NCI-H146 treated with DMSO at 0.1 percent for 48 hours (cell line): ENCODE measurements at regions not wholly inside any gene's neighbourhood (a gene's known extent, or its start where the extent isn't known, plus 50 kb on each side); places are given as distances from the start of the nearest gene placed in this dataset.

Source experiments
- DNase-seq: peaks from one replicate; lab custom pipeline; 2025; ENCODE audit not compliant: unreplicated experiment; lab: John Stamatoyannopoulos, UW

DNA sequence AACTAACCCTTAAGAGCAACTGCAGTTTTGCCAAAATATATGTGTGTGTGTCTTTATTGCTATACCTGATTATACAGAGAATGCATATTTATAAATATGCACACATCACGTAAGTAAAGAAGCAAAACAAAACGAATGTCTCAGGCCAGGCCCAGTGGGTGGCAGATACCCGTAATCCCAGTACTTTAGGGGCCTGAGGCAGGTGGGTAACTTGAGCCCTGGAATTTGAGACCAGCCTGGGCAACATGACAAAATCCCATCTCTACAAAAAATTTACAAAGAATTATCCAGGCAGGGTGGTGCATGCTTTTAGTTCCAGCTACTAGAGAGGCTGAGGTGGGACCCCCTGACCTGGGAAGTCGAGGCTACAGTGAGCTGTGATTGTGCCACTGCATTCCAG, 745.3 kb downstream of the SATB2 start:
- no peak for DNase-seq

- DNase-seq: no peak
These were observed 746.3 kb downstream of the SATB2 start for GRCh38 chr2:198711484-198711883.

DNA sequence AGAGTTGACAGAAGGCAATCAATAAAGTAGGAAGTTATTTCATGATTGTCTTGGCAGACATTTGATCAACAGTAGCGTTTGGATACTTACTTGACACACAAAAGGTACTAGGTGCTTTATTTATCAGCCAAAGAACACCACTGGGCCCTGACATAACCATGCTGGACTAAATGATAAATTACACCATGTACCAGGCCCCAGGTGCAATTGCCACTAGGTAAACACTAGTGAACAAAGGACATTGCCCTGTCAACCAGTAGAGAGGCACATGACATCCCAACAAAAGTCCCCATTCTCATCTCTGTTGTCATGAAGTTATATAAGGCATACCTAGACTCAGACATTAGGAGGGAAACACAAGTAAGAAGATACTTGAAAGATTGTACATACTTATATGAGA, 747.2 kb downstream of the SATB2 start:
- DNase-seq: no peak

- DNase-seq: no peak
These were observed 751.2 kb downstream of the SATB2 start for GRCh38 chr2:198706476-198707082.

GRCh38 chr2:198703281-198703680, 754.5 kb downstream of the SATB2 start:
- no peak for DNase-seq

DNA sequence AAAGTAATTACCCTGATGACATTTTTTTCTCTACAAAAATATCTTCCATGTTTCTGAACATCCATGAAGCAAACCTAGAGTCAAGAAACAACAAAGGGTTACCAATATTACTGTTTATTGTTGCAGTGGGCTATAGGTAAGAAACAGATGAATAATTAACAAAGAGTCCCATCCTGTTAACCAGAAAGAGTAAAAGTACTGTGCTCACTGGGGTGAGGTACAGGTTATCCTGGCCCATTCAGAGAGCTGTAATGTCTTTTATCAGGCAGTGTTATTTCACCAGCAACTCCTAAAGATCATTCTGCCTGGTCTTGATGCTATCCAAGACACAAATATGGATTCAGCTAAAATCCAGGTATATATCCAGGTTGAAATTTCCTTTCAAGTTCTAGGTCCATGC, 754.9 kb downstream of the SATB2 start:
- no peak for DNase-seq

DNA sequence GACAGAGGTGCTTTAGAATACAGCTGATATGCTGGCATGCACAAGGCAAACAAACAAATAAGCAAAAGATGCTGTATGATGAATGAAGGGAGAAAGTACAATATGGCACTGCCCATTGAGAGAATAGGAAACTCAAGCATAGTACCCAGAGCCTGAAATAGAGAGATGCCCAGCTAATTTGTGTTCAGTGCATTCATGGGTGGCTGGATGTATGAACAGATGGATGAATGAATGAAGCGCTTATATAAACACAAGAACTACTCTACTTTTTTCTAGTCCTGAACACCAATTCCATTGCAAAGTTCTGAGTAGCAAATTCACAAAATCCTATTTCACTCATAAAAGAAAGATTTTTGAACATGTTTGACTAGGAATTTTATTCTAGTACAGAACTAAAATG, 756.3 kb downstream of the SATB2 start:
- DNase-seq: no peak

DNA sequence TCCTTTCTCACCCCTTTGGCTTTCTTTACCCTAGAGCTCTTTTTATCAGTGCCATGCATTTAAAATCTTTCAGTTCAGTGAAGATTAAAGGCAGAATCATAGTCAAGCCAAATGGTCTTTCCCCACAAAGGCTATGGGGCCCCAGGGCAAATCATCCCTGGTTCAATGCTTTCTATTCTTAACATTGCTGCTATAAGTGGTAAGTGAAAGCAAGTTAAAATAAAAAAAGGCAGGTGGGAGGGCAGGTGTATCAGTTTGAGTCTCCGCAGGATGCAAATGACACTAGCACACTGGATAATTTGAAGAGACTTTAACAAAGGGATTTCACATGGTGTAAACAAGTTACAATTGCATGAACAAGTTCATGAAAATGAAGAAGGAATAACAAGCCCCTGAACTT, 757.4 kb downstream of the SATB2 start:
- peak; percentile 93 for DNase-seq

DNA sequence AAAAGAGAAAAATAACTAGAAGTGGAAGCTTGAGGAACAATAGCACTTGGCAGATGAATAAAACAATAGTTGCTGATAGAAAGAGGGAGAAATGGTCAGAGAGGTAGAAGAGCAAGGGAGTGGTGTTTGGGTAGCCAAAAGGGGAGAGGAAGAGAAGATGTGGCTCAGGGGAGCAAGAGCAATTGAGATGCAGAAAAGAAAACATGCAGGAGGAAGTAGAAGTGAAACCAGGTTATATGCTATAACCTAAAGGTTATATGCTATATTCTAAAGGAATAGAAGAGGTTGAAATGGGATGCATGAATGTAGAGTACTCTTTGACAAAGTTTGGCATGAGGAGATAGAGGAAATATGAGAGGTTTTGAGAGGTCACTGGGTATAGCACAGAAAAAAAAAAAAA, 759.5 kb downstream of the SATB2 start:
- no peak for DNase-seq

GRCh38 chr2:198697794-198698193, 759.9 kb downstream of the SATB2 start:
- no peak for DNase-seq

DNA sequence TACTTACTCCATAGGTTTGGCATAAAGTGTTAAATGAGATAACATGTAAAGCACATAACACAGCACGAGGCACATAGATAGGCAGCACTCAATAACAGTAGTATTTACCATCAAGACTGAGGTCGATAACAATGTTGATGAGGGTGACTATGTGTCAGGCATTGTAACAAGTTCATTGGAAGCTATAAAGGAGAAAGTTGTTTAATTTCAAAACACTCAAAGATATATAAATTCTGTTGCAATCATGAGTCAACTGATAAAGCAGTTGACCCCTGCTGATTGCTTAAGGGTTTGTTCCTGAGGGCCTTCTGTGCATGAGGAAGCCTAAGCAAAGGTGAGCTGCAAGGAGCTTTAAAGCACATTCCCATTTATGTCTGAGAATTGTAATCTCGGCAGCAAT, 760.5 kb downstream of the SATB2 start:
- DNase-seq: no peak

GRCh38 chr2:198695879-198696278, 761.9 kb downstream of the SATB2 start:
- no peak for DNase-seq

GRCh38 chr2:198692907-198693510, 764.7 kb downstream of the SATB2 start:
- DNase-seq: peak; percentile 38

- DNase-seq: no peak
These were observed 766.5 kb downstream of the SATB2 start for GRCh38 chr2:198691236-198691635.

DNA sequence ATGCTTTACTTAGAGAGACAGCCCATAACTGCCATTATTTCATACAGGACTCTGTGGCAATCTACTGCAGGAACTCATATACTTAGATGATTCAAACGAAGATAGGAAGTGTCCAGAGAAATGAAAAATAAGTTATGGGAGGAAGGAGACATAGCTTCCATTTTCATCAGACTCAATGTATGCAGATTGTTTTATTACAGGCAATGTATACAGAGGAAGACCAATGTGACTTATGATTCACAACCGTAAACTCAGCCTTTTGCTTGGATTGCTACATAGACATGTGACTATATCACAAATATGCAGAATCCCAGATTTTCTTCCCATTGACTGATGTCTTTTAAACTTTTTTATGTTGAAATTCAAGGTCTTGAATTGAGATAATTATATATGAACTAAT, 793.4 kb downstream of the SATB2 start:
- DNase-seq: no peak

DNA sequence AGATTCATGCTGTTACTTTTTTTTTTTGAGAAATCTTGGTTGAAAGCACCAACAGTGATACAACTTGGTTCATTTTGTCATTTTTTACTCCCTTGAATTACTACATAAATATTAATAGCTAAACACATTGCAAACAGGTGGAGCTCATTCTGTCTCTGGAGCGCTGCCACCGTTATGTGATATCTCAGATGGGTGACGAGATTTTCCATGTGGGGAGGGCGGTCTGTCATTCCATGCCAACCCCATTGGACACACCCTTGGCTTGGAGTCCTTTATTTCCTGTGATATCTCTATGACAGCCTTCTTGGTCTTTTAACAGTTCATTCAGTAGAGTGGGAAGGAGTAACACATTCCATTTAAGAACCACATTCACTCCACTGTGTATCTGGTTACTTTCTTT, 794.8 kb downstream of the SATB2 start:
- DNase-seq: no peak

- DNase-seq: no peak
These were observed 797.2 kb downstream of the SATB2 start for GRCh38 chr2:198660501-198660900.

GRCh38 chr2:198659096-198659870, 798.5 kb downstream of the SATB2 start:
- DNase-seq: peak; percentile 5

DNA sequence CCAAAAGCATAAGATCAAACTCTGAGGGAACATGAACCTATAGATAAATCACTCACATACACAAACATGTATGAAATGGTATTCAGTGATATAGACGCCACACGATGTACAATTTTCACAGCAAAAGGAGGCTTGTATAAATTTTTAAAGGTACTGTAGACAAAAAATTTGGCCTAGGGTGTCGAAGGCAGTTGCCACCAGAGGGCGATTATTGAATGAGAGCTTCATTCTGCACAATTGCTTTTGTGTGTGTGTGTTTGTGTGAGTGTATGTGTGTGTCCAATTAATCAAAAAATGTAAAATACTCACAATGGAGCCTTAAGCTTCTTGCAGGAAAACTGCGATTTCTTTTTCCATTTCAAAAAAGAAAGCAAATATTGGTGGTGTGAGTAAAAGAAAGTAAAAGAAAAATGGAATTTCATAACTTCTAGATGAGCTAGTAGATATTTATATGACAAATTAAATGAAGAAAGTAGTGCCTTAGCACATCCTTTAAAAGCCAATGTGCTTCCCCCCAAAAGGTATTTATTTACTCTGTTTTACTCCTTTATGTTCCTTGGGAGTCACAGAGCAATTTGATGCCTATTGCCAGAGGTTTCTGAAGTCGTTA, 800.1 kb downstream of the SATB2 start:
- peak; percentile 8 for DNase-seq

DNA sequence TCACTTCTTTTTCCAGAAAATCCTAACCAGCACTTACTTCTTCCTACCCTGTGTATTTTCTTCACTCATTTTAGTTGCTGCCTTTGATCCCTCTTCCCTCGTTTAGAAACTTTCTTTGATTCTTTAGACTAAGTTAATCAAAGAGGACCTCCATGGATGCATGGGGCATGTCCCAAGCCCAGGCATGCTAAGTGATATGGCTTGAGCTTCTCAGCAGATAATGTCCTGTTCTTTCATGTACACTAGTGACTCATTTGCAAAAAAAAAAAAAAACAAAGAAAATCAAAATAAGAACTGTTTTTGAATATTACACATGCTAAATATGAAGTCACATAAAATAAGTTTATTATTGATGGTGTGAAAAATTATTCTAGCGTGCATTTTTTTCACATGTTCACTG, 800.9 kb downstream of the SATB2 start:
- DNase-seq: no peak

DNA sequence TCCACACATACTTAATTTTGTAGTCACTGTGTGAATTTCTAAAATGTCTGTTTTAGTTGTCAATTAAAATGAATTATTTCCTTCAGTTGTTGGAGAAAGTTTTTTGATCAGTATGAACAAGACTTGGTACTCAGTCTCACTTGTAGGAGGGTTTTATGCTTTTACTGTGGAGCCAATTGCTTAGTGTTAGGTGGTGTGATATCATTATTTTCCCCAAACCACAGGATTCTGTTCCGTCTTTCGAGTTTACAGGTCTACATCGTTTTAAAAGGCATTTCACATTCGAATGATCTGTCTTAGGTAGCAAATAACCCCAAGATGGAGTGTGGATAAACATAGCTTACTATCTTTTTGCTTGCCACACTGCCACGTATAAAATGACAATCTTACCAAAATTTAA, 803.1 kb downstream of the SATB2 start:
- DNase-seq: no peak

DNA sequence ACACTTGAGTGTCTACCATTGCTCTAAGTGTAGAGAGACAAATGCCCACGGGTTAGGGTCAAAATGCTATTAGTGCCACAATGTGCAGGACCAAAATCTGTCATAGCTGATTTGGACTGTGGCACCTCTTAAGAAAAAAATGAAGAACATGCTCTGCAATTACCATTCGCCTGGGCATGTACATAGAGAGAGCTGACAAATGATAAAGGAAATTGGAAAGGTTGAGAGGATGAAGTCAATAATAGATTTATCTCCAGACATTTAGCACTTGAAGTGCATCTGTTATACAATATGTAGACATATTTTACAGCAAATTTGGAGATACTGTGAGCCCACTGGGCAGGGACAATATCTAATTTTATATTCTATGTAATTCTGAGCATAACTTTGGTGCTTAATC, 804.4 kb downstream of the SATB2 start:
- DNase-seq: no peak
